ENCODE measurements at regions not wholly inside any gene's neighbourhood (a gene's known extent, or its start where the extent isn't known, plus 50 kb on each side); places are given as distances from the start of the nearest gene placed in this dataset.
"Not testable (repeated sequence)": the region's sequence is repeated elsewhere in the genome, so short reads cannot be mapped to it uniquely, and the experiment has no call there.

- no peaks in the 10 kb centered on the region for H3K9me3 Mint-ChIP-seq (ENCODE audit: unreplicated experiment)
- H3K4me1 Mint-ChIP-seq (ENCODE audit: insufficient read depth, unreplicated experiment), result peaks cover 9% of the 10 kb centered on the region
- TF ChIP-seq CTCF (IDR thresholded peaks at IDR 0.05; ENCODE audit: unreplicated experiment), result no peak
- intact Hi-C loops (cut with micrococcal nuclease), result no loop called here
- DNase-seq (ENCODE audit: unreplicated experiment), result no peak
- no peak overlapping the region for H3K4me3 Mint-ChIP-seq (ENCODE audit: unreplicated experiment)
- no peaks in the 10 kb centered on the region for H3K27me3 Mint-ChIP-seq (ENCODE audit: insufficient read depth, unreplicated experiment)
- H3K36me3 Mint-ChIP-seq (ENCODE audit: insufficient read depth, unreplicated experiment), result peaks cover 6% of the 10 kb centered on the region
- no TSS peak for BruUV-seq (replicated peaks)
- no peak overlapping the region for H3K27ac Mint-ChIP-seq (ENCODE audit: low read depth, unreplicated experiment)
- POLR2A ChIA-PET, result no interaction called here
- CTCF ChIA-PET, result no interaction called here
Measured at GRCh38 chr10:109737626-109738025, 185.7 kb downstream of the XPNPEP1 start.

- ChIA-PET POLR2A (no interaction called here), CTCF (no interaction called here)
- peaks cover 6% of the 10 kb centered on the region for H3K36me3 Mint-ChIP-seq (ENCODE audit: insufficient read depth, unreplicated experiment)
- peaks cover 9% of the 10 kb centered on the region for H3K4me1 Mint-ChIP-seq (ENCODE audit: insufficient read depth, unreplicated experiment)
- no peak for DNase-seq (ENCODE audit: unreplicated experiment)
- no TSS peak for BruUV-seq (replicated peaks)
- H3K4me3 Mint-ChIP-seq (ENCODE audit: unreplicated experiment), result no peak overlapping the region
- no peaks in the 10 kb centered on the region for H3K27me3 Mint-ChIP-seq (ENCODE audit: insufficient read depth, unreplicated experiment)
- H3K27ac Mint-ChIP-seq (ENCODE audit: low read depth, unreplicated experiment), result no peak overlapping the region
- TF ChIP-seq CTCF (IDR thresholded peaks at IDR 0.05; ENCODE audit: unreplicated experiment), result no peak
- no peaks in the 10 kb centered on the region for H3K9me3 Mint-ChIP-seq (ENCODE audit: unreplicated experiment)
- intact Hi-C loops (cut with micrococcal nuclease), result no loop called here
Measured at GRCh38 chr10:109737009-109737408, 186.3 kb downstream of the XPNPEP1 start.

- Mint-ChIP-seq H3K36me3 (ENCODE audit: insufficient read depth, unreplicated experiment) (peaks cover 6% of the 10 kb centered on the region), H3K27ac (ENCODE audit: low read depth, unreplicated experiment) (no peak overlapping the region), H3K4me1 (ENCODE audit: insufficient read depth, unreplicated experiment) (peaks cover 8% of the 10 kb centered on the region), H3K9me3 (ENCODE audit: unreplicated experiment) (no peaks in the 10 kb centered on the region), H3K27me3 (ENCODE audit: insufficient read depth, unreplicated experiment) (no peaks in the 10 kb centered on the region), H3K4me3 (ENCODE audit: unreplicated experiment) (no peak overlapping the region)
- no TSS peak for BruUV-seq (replicated peaks)
- TF ChIP-seq CTCF (IDR thresholded peaks at IDR 0.05; ENCODE audit: unreplicated experiment), result no peak
- intact Hi-C loops (cut with micrococcal nuclease), result no loop called here
- DNase-seq (ENCODE audit: unreplicated experiment), result no peak
- CTCF ChIA-PET, result no interaction called here
- POLR2A ChIA-PET, result no interaction called here
Measured at GRCh38 chr10:109735776-109736175, 187.5 kb downstream of the XPNPEP1 start.

- Mint-ChIP-seq H3K4me3 (ENCODE audit: unreplicated experiment) (no peak overlapping the region), H3K9me3 (ENCODE audit: unreplicated experiment) (no peaks in the 10 kb centered on the region), H3K36me3 (ENCODE audit: insufficient read depth, unreplicated experiment) (no peaks in the 10 kb centered on the region), H3K4me1 (ENCODE audit: insufficient read depth, unreplicated experiment) (no peaks in the 10 kb centered on the region), H3K27me3 (ENCODE audit: insufficient read depth, unreplicated experiment) (no peaks in the 10 kb centered on the region), H3K27ac (ENCODE audit: low read depth, unreplicated experiment) (no peak overlapping the region)
- TF ChIP-seq CTCF (IDR thresholded peaks at IDR 0.05; ENCODE audit: unreplicated experiment), result no peak
- BruUV-seq (replicated peaks), result no TSS peak
- intact Hi-C loops (cut with micrococcal nuclease), result no loop called here
- ChIA-PET POLR2A (no interaction called here), CTCF (interaction anchor here (1.3 kb wide), 1 partner anchor 35 kb away, joined by 4 read pairs; no protein-coding TSS in a partner anchor)
- no peak for DNase-seq (ENCODE audit: unreplicated experiment)
Measured at GRCh38 chr10:109732254-109732965, 190.9 kb downstream of the XPNPEP1 start.

- ChIA-PET POLR2A (interaction anchor here (0.6 kb wide), 1 partner anchor 184 kb away, joined by 3 read pairs; no protein-coding TSS in a partner anchor), CTCF (interaction anchor here (0.8 kb wide), 1 partner anchor 129 kb away, joined by 3 read pairs; no protein-coding TSS in a partner anchor)
- DNase-seq (ENCODE audit: unreplicated experiment); H3K9me3 Mint-ChIP-seq (ENCODE audit: unreplicated experiment); H3K27ac Mint-ChIP-seq (ENCODE audit: low read depth, unreplicated experiment); H3K27me3 Mint-ChIP-seq (ENCODE audit: insufficient read depth, unreplicated experiment); H3K4me3 Mint-ChIP-seq (ENCODE audit: unreplicated experiment); H3K4me1 Mint-ChIP-seq (ENCODE audit: insufficient read depth, unreplicated experiment); H3K36me3 Mint-ChIP-seq (ENCODE audit: insufficient read depth, unreplicated experiment); intact Hi-C loops (cut with micrococcal nuclease); BruUV-seq (replicated peaks): not testable (repeated sequence)
Measured at GRCh38 chr10:109729895-109730294, 193.4 kb downstream of the XPNPEP1 start.

Measured in MCF 10A (cell line).